COLO829 (cell line): ENCODE measurements at regions not wholly inside any gene's neighbourhood (a gene's known extent, or its start where the extent isn't known, plus 50 kb on each side); places are given as distances from the start of the nearest gene placed in this dataset.
"Not testable (repeated sequence)": the region's sequence is repeated elsewhere in the genome, so short reads cannot be mapped to it uniquely, and the experiment has no call there.

Source experiments
- DNase-seq: peaks from one replicate; pipeline ENCODE4 v3.0.0; 2012; ENCODE audit warnings: low spot score

- DNase-seq: no peak
Observed at GRCh38 chr14:55897031-55897430, 221.2 kb upstream of the PELI2 start.

- no peak for DNase-seq
Observed at GRCh38 chr14:55898938-55899337, 219.3 kb upstream of the PELI2 start.

- DNase-seq: no peak
Observed at GRCh38 chr14:55899531-55899930, 218.7 kb upstream of the PELI2 start.

GRCh38 chr14:55900749-55901148, 217.5 kb upstream of the PELI2 start:
- DNase-seq: no peak

GRCh38 chr14:55901291-55901690, 216.9 kb upstream of the PELI2 start:
- no peak for DNase-seq

GRCh38 chr14:55902241-55902640, 216.0 kb upstream of the PELI2 start:
- DNase-seq: no peak

- DNase-seq: peak; percentile 40
Observed at GRCh38 chr14:55904086-55904485, 214.1 kb upstream of the PELI2 start.

- no peak for DNase-seq
Observed at GRCh38 chr14:55908106-55908505, 210.1 kb upstream of the PELI2 start.

GRCh38 chr14:55909879-55910278, 208.3 kb upstream of the PELI2 start:
- no peak for DNase-seq

- DNase-seq: no peak
Observed at GRCh38 chr14:55910601-55911243, 207.5 kb upstream of the PELI2 start.

- DNase-seq: no peak
Observed at GRCh38 chr14:55911776-55912175, 206.4 kb upstream of the PELI2 start.

GRCh38 chr14:55912344-55912743, 205.9 kb upstream of the PELI2 start:
- no peak for DNase-seq

- no peak for DNase-seq
Observed at GRCh38 chr14:55913324-55914025, 204.7 kb upstream of the PELI2 start.

GRCh38 chr14:55914771-55915170, 203.4 kb upstream of the PELI2 start:
- DNase-seq: no peak

GRCh38 chr14:55915456-55915855, 202.8 kb upstream of the PELI2 start:
- no peak for DNase-seq

- not testable (repeated sequence) for DNase-seq
Observed at GRCh38 chr14:55919800-55920199, 198.4 kb upstream of the PELI2 start.

- DNase-seq: no peak
Observed at GRCh38 chr14:55921511-55921910, 196.7 kb upstream of the PELI2 start.

- DNase-seq: no peak
Observed at GRCh38 chr14:55926007-55926406, 192.2 kb upstream of the PELI2 start.

GRCh38 chr14:55927028-55927427, 191.2 kb upstream of the PELI2 start:
- no peak for DNase-seq

- DNase-seq: no peak
Observed at GRCh38 chr14:55928276-55928675, 189.9 kb upstream of the PELI2 start.

GRCh38 chr14:55929136-55929535, 189.1 kb upstream of the PELI2 start:
- DNase-seq: no peak

GRCh38 chr14:55930016-55930784, 188.0 kb upstream of the PELI2 start:
- DNase-seq: no peak

- DNase-seq: no peak
Observed at GRCh38 chr14:55936691-55937090, 181.5 kb upstream of the PELI2 start.
